H1 (cell line): ENCODE measurements at regions not wholly inside any gene's neighbourhood (a gene's known extent, or its start where the extent isn't known, plus 50 kb on each side); places are given as distances from the start of the nearest gene placed in this dataset.

ENCODE experiments used
- CTCF ChIA-PET: fragments of 300-600 bp; sonication (Branson Sonifier 250); formaldehyde crosslinking; loops from one replicate; lab custom pipeline; 2021; ENCODE audit not compliant: partially characterized antibody; lab: Charles Lee
- POLR2A ChIA-PET: fragments of 300-600 bp; sonication (Branson Sonifier 250); formaldehyde crosslinking; loops from one replicate; lab custom pipeline; 2021; ENCODE audit warnings: inconsistent platforms; ENCODE audit not compliant: partially characterized antibody; lab: Charles Lee
- DNase-seq, 2 experiments: peaks; one replicate each; pipeline versions ENCODE4 v3.0.0 to v3.0.0-alpha.2; 2010 to 2022; ENCODE audit warnings: low spot score in 2 of 2, low read depth in 1 of 2, mixed read lengths in 1 of 2
- FAIRE-seq: peaks from 2 replicates; lab custom pipeline; 2011; peaks lifted over from hg19 to GRCh38; lab: Jason Lieb, UNC
- H2AFZ ChIP-seq: 2 replicates; pipeline ENCODE4 v1.8.1; 2012; ENCODE audit warnings: low read length, inconsistent platforms
- H2AK5ac ChIP-seq: 2 replicates; pipeline ENCODE4 v1.6.1; 2013; ENCODE audit warnings: low read depth, low read length
- H2BK120ac ChIP-seq: replicated peaks from 2 replicates; pipeline ENCODE3; 2013; ENCODE audit warnings: low read depth, low read length, inconsistent platforms
- H2BK12ac ChIP-seq: 2 replicates; pipeline ENCODE4 v1.6.1; 2013; ENCODE audit warnings: low read depth, low read length
- H2BK15ac ChIP-seq: 2 replicates; pipeline ENCODE4 v1.6.1; 2013; ENCODE audit warnings: low read length
- H2BK20ac ChIP-seq: 2 replicates; pipeline ENCODE4 v1.6.1; 2013; ENCODE audit warnings: low read length
- H2BK5ac ChIP-seq: 2 replicates; pipeline ENCODE4 v1.6.1; 2013; ENCODE audit warnings: low read depth, low read length
- H3K14ac ChIP-seq: 2 replicates; pipeline ENCODE4 v1.6.1; 2013; ENCODE audit warnings: inconsistent platforms; ENCODE audit not compliant: insufficient read length
- H3K18ac ChIP-seq: 2 replicates; pipeline ENCODE4 v1.6.1; 2013; ENCODE audit warnings: low read length; ENCODE audit errors: extremely low read depth
- H3K23ac ChIP-seq: 2 replicates; pipeline ENCODE4 v1.6.1; 2013; ENCODE audit warnings: inconsistent platforms; ENCODE audit not compliant: insufficient read length
- H3K23me2 ChIP-seq: 2 replicates; pipeline ENCODE4 v1.6.1; 2013; ENCODE audit warnings: low read depth, low read length
- H3K27ac ChIP-seq: 2 replicates; pipeline ENCODE4 v1.6.1; 2011; ENCODE audit warnings: low read depth, low read length, inconsistent platforms
- H3K27me3 ChIP-seq, 4 experiments: replicated peaks in 1 of 4; 1 replicate in 1 of 4; 2 replicates in 3 of 4; pipeline versions ENCODE4 v1.6.1 to v1.8.1; 2011 to 2013; ENCODE audit warnings: low read length in 3 of 4, mild to moderate bottlenecking in 3 of 4, inconsistent platforms in 2 of 4, mixed read lengths in 2 of 4, moderate library complexity in 1 of 4; ENCODE audit not compliant: control insufficient read depth in 3 of 4, insufficient read depth in 3 of 4; ENCODE audit errors: extremely low read depth in 1 of 4
- H3K36me3 ChIP-seq, 4 experiments: 2 replicates each; pipeline versions ENCODE4 v1.6.1 to v1.8.1; 2011 to 2013; ENCODE audit warnings: mild to moderate bottlenecking in 4 of 4, low read length in 3 of 4, moderate library complexity in 2 of 4, control low read depth in 1 of 4, inconsistent platforms in 1 of 4; ENCODE audit not compliant: insufficient read depth in 4 of 4, control insufficient read depth in 2 of 4
- H3K4ac ChIP-seq: replicated peaks from 2 replicates; pipeline ENCODE3; 2013; ENCODE audit warnings: low read length, low read depth, mixed read lengths, inconsistent platforms; ENCODE audit not compliant: insufficient read length
- H3K4me1 ChIP-seq, 4 experiments: replicated peaks in 1 of 4; 1 replicate in 1 of 4; 2 replicates in 3 of 4; pipeline versions ENCODE4 v1.6.1 to v1.8.1; 2011 to 2013; ENCODE audit warnings: low read length in 3 of 4, inconsistent platforms in 2 of 4, mixed read lengths in 1 of 4; ENCODE audit not compliant: insufficient read depth in 4 of 4, control insufficient read depth in 3 of 4
- H3K4me2 ChIP-seq, 2 experiments: 2 replicates each; pipeline versions ENCODE4 v1.6.1 to v1.8.1; 2011 to 2013; ENCODE audit warnings: low read depth in 2 of 2, low read length in 2 of 2, control low read depth in 1 of 2, inconsistent platforms in 1 of 2, mild to moderate bottlenecking in 1 of 2; ENCODE audit not compliant: insufficient read depth in 1 of 2
- H3K4me3 ChIP-seq, 4 experiments: fragments of 200-600, 300-600 bp in 1 of 4; sonication (generic), shearing (Covaris generic), sonication (Bioruptor Twin) in 1 of 4; 2 replicates each; pipeline versions ENCODE4 v1.5.1 to v1.8.1; 2011 to 2016; ENCODE audit warnings: low read length in 4 of 4, low read depth in 3 of 4, control low read depth in 2 of 4, inconsistent platforms in 2 of 4, mild to moderate bottlenecking in 2 of 4, mixed read lengths in 1 of 4, moderate library complexity in 1 of 4; ENCODE audit not compliant: insufficient read depth in 2 of 4; ENCODE audit errors: extremely low read depth in 1 of 4
- H3K56ac ChIP-seq: replicated peaks from 2 replicates; pipeline ENCODE3; 2013; ENCODE audit warnings: low read depth, mild to moderate bottlenecking, mixed read lengths, low read length, inconsistent platforms; ENCODE audit not compliant: insufficient read length
- H3K79me1 ChIP-seq: 2 replicates; pipeline ENCODE4 v1.6.1; 2013; ENCODE audit warnings: low read depth, low read length, control low read depth
- H3K79me2 ChIP-seq, 2 experiments: 2 replicates each; pipeline versions ENCODE4 v1.6.1 to v1.8.1; 2012 to 2013; ENCODE audit warnings: low read length in 2 of 2, mild to moderate bottlenecking in 2 of 2, inconsistent platforms in 1 of 2; ENCODE audit not compliant: insufficient read depth in 2 of 2, control insufficient read depth in 1 of 2
- H3K9ac ChIP-seq, 4 experiments: replicated peaks in 1 of 4; 1 replicate in 1 of 4; 2 replicates in 3 of 4; pipeline versions ENCODE4 v1.6.1 to v1.8.1; 2011 to 2013; ENCODE audit warnings: low read depth in 3 of 4, low read length in 3 of 4, control low read depth in 2 of 4, mild to moderate bottlenecking in 2 of 4, moderate library complexity in 2 of 4, inconsistent platforms in 1 of 4; ENCODE audit errors: extremely low read depth in 1 of 4
- H3K9me3 ChIP-seq, 2 experiments: 2 replicates each; pipeline versions ENCODE4 v1.6.1 to v1.8.1; 2012 to 2013; ENCODE audit warnings: mild to moderate bottlenecking in 2 of 2, moderate library complexity in 2 of 2, control low read depth in 1 of 2, inconsistent platforms in 1 of 2, low read depth in 1 of 2, low read length in 1 of 2, mixed read lengths in 1 of 2; ENCODE audit not compliant: insufficient read depth in 2 of 2
- H4K20me1 ChIP-seq, 2 experiments: replicated peaks in 1 of 2; 2 replicates each; pipeline versions ENCODE3 to v1.8.1; 2011 to 2013; ENCODE audit warnings: inconsistent platforms in 2 of 2, low read length in 2 of 2, mild to moderate bottlenecking in 1 of 2; ENCODE audit not compliant: insufficient read depth in 2 of 2, control insufficient read depth in 1 of 2
- H4K5ac ChIP-seq: 2 replicates; pipeline ENCODE4 v1.6.1; 2013; ENCODE audit warnings: low read length, low read depth, mixed read lengths, inconsistent platforms; ENCODE audit not compliant: insufficient read length
- H4K8ac ChIP-seq: 2 replicates; pipeline ENCODE4 v1.8.0; 2013; ENCODE audit warnings: mild to moderate bottlenecking, moderate library complexity, low read length, inconsistent platforms; ENCODE audit not compliant: insufficient read depth; ENCODE audit errors: extremely low read depth
- H4K91ac ChIP-seq: replicated peaks from 2 replicates; pipeline ENCODE3; 2013; ENCODE audit warnings: low read length, mixed read lengths, inconsistent platforms; ENCODE audit not compliant: insufficient read length
- ASH2L ChIP-seq: fragments of 200-600, 300-600 bp; sonication (generic); IDR thresholded peaks from one replicate; pipeline ENCODE4 v1.7.1; 2017; ENCODE audit warnings: low read length
- BACH1 ChIP-seq: IDR thresholded peaks from 2 replicates; pipeline ENCODE4 v1.6.1; 2012; ENCODE audit warnings: low read length, improper control_type of control experiment
- CBX5 ChIP-seq: fragments of 300-800, 300-1000 bp; sonication (generic); IDR thresholded peaks from 2 replicates; pipeline ENCODE4 v1.7.1; 2016; ENCODE audit warnings: antibody characterized with exemption, low read length, low read depth
- CBX8 ChIP-seq: fragments of 300-800, 300-1000 bp; sonication (generic); IDR thresholded peaks from 2 replicates; pipeline ENCODE4 v1.7.1; 2016; ENCODE audit warnings: low read depth, low read length, borderline replicate concordance
- HDAC6 ChIP-seq: IDR thresholded peaks from one replicate; pipeline ENCODE4 v1.7.1; 2012; ENCODE audit warnings: low read depth, mild to moderate bottlenecking, inconsistent platforms, low read length, moderate library complexity
- JUND ChIP-seq: IDR thresholded peaks from 2 replicates; pipeline ENCODE4 v1.6.1; 2011; ENCODE audit warnings: mild to moderate bottlenecking, improper control_type of control experiment, low read length
- PHF8 ChIP-seq: fragments of 200-600 bp; sonication (generic); conservative IDR thresholded peaks from 2 replicates; pipeline ENCODE4 v1.7.1; 2012; ENCODE audit warnings: low read depth, mild to moderate bottlenecking, inconsistent platforms, low read length, moderate library complexity
- POLR2A ChIP-seq, 2 experiments: IDR thresholded peaks; 1 replicate in 1 of 2; 2 replicates in 1 of 2; pipeline ENCODE4 v1.6.1; 2011; ENCODE audit warnings: low read depth in 2 of 2, low read length in 2 of 2, mild to moderate bottlenecking in 2 of 2; ENCODE audit errors: control extremely low read depth in 1 of 2
- SAP30 ChIP-seq: fragments of 300-600 bp; sonication (generic); IDR thresholded peaks from 2 replicates; pipeline ENCODE4 v1.7.1; 2012; ENCODE audit warnings: low read length, moderate library complexity, mild to moderate bottlenecking, inconsistent platforms; ENCODE audit not compliant: insufficient read depth, insufficient replicate concordance
- SIN3A ChIP-seq, 2 experiments: IDR thresholded peaks in 1 of 2; conservative IDR thresholded peaks in 1 of 2; 2 replicates each; pipeline ENCODE4 v1.6.1; 2011 to 2012; ENCODE audit warnings: low read length in 2 of 2, improper control_type of control experiment in 1 of 2, low read depth in 1 of 2, mild to moderate bottlenecking in 1 of 2
- SIX5 ChIP-seq: IDR thresholded peaks from 2 replicates; pipeline ENCODE4 v1.6.1; 2011; ENCODE audit warnings: mild to moderate bottlenecking, low read depth, low read length
- SP2 ChIP-seq: IDR thresholded peaks from 2 replicates; pipeline ENCODE4 v1.6.1; 2012; ENCODE audit warnings: mild to moderate bottlenecking, low read length, inconsistent platforms
- TCF12 ChIP-seq: IDR thresholded peaks from 2 replicates; pipeline ENCODE4 v1.6.1; 2011; ENCODE audit warnings: low read depth, mild to moderate bottlenecking, low read length
- TEAD4 ChIP-seq: IDR thresholded peaks from 2 replicates; pipeline ENCODE4 v1.6.1; 2012; ENCODE audit warnings: low read depth, low read length, inconsistent platforms, mixed read lengths
- USF2 ChIP-seq: IDR thresholded peaks from 2 replicates; pipeline ENCODE4 v1.6.1; 2011; ENCODE audit warnings: low read length, improper control_type of control experiment
- YY1 ChIP-seq: IDR thresholded peaks from 2 replicates; pipeline ENCODE4 v1.6.1; 2011; ENCODE audit warnings: low read depth, mild to moderate bottlenecking, low read length

DNA sequence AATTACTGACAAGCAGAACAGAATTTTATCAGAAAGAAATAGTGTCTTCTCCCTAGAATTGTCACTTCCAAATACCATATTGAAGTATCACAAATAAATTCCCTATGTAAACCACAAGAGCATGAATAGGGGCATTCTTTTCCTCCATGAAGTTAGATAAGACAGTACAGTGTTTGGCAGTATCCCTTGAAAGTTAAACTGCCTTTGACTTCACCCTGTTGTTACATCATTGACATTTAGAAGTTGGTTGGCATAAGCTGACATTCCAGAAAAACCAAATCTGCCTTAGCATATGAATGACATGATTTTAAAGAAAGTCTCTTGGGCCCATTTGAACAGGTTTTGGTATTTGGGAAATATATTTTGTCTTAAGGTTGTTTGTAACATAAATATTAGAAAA, 50.2 kb upstream of the OSR1 start:
- H2BK20ac ChIP-seq = no peak overlapping the region
- H4K5ac ChIP-seq = no peak overlapping the region
- H4K91ac ChIP-seq = no peak overlapping the region
- H3K27me3 ChIP-seq = no peaks in the 10 kb centered on the region
- H3K79me1 ChIP-seq = no peaks in the 10 kb centered on the region
- no peak overlapping the region for H3K23ac ChIP-seq
- no peak for DNase-seq
- H2BK12ac ChIP-seq = no peak overlapping the region
- no peaks in the 10 kb centered on the region for H3K79me2 ChIP-seq
- no peak overlapping the region for H3K9ac ChIP-seq
- no peak overlapping the region for H2AK5ac ChIP-seq
- H2BK5ac ChIP-seq = no peak overlapping the region
- no peak overlapping the region for H3K27ac ChIP-seq
- no peak overlapping the region for H3K4me2 ChIP-seq
- no peak for FAIRE-seq
- no peak overlapping the region for H3K18ac ChIP-seq
- CTCF ChIA-PET = interaction anchor here (1.1 kb wide), 1 partner anchor 690 kb away, joined by 3 read pairs; no protein-coding TSS in a partner anchor
- H3K36me3 ChIP-seq = no peaks in the 10 kb centered on the region
- no peak overlapping the region for H4K8ac ChIP-seq
- no peaks in the 10 kb centered on the region for H3K23me2 ChIP-seq
- H3K56ac ChIP-seq = no peak overlapping the region
- no peak overlapping the region for H2BK120ac ChIP-seq
- no peak overlapping the region for H3K14ac ChIP-seq
- H3K4me1 ChIP-seq = no peaks in the 10 kb centered on the region
- H2AFZ ChIP-seq = no peak overlapping the region
- H3K4ac ChIP-seq = no peak overlapping the region
- H2BK15ac ChIP-seq = no peak overlapping the region
- no peak overlapping the region for H3K4me3 ChIP-seq
- POLR2A ChIA-PET = no interaction called here
- H3K9me3 ChIP-seq = no peaks in the 10 kb centered on the region
- no peaks in the 10 kb centered on the region for H4K20me1 ChIP-seq
- TF ChIP-seq HDAC6 (no peak), SAP30 (no peak), CBX5 (no peak), USF2 (no peak), YY1 (no peak), ASH2L (no peak), CBX8 (no peak), POLR2A (IDR thresholded peaks at IDR 0.05; ENCODE audit: control extremely low read depth in 1 of 2, low read depth in 2 of 2, low read length in 2 of 2) (no peak), SP2 (no peak), TEAD4 (no peak), SIX5 (no peak), TCF12 (no peak), JUND (no peak), PHF8 (no peak), SIN3A (conservative IDR thresholded peaks at IDR 0.05 in 1 of 2, IDR thresholded peaks at IDR 0.05 in 1 of 2; ENCODE audit: low read depth in 1 of 2, low read length in 2 of 2) (no peak), BACH1 (no peak)
